Posterior cingulate gyrus (tissue), 11 donors: ENCODE measurements at regions not wholly inside any gene's neighbourhood (a gene's known extent, or its start where the extent isn't known, plus 50 kb on each side); places are given as distances from the start of the nearest gene placed in this dataset.

Experiments used
- DNase-seq, 10 donors: peaks; one replicate each; pipeline versions ENCODE4 v3.0.0 to v3.0.0-alpha.2; 2020 to 2021; ENCODE audit warnings: mixed read lengths in 3 of 10
- intact Hi-C: fragments of 100-400 bp; cut with DNase I; formaldehyde crosslinking; loops from one replicate; pipeline ENCODE4 v1.15.1; 2023

DNA sequence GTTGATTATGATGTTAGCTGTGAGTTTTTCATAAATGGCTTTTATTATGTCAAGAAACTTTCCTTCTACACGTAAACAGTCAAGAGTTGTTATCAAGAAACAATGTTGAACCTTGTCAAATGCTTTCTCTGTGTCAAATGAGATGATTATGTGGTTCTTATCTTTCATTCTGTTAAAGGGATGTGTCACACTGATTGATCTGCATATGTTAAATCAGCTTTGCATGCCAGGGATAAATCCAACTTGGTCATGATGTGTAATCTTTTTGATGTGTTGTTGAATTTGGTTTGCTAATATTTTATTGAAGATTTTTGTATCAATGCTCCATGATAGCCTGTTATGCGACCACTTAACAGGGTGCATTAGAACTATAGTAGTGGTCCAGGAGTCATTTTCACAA is 107.3 kb downstream of the C1QL2 start:
- no peak for DNase-seq
- intact Hi-C loops: no loop called here

DNA sequence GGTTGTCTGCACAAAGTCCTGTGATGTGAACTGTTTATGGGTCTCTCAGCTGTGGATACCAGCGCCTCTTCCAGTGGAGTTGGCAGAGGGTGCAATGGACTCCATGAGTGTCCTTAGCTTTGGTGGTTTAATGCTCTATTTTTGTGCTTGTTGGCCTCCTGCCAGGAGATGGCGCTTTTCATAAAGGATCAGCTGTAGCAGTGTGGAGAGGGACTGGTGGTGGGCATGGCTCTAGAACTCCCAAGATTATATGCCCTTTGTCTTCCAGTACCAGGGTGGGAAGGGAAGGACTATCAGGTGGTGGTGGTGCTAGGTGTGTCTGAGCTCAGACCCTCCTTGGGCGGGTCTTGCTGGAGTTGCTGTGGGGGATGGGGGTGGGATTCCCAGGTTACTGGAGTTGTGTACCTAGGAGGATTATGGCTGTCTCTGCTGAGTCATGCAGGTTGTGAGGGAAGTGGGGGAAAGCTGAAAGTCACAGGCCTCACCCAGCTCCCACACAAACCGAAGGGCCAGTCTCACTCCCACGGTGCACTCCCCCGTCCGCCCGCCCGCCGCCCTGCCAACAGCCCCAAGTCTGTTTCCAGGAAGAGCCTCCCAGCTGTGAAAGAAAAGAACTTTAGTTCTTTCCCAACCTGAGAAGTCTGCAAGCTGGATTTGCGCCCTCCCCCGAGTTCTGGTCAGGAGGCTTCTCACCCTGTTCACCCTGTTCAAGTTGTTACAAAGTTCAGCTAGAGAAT is 108.1 kb downstream of the MARCO start:
- intact Hi-C loops: no loop called here
- peak in 1 of 10 donors; percentile 42 for DNase-seq
